H9 (cell line): ENCODE measurements at regions not wholly inside any gene's neighbourhood (a gene's known extent, or its start where the extent isn't known, plus 50 kb on each side); places are given as distances from the start of the nearest gene placed in this dataset.

Experiments
- DNase-seq: peaks from one replicate; pipeline ENCODE4 v3.0.0-alpha.2; 2017
- H2AFZ ChIP-seq: one replicate; pipeline ENCODE4 v1.6.1; 2013; ENCODE audit warnings: mild to moderate bottlenecking, low read length, control low read depth, moderate library complexity
- H2AK5ac ChIP-seq: 2 replicates; pipeline ENCODE4 v1.6.1; 2013; ENCODE audit warnings: low read length, control low read depth, mixed read lengths; ENCODE audit not compliant: insufficient read length
- H2BK120ac ChIP-seq: one replicate; pipeline ENCODE4 v1.6.1; 2013; ENCODE audit warnings: low read depth, mild to moderate bottlenecking, low read length, control low read depth, inconsistent platforms; ENCODE audit not compliant: poor library complexity, severe bottlenecking
- H2BK12ac ChIP-seq: 2 replicates; pipeline ENCODE4 v1.6.1; 2013; ENCODE audit warnings: low read length, control low read depth, mixed read lengths, low read depth; ENCODE audit not compliant: insufficient read length
- H2BK15ac ChIP-seq: 2 replicates; pipeline ENCODE4 v1.6.1; 2013; ENCODE audit warnings: low read depth, low read length, control low read depth
- H2BK20ac ChIP-seq: one replicate; pipeline ENCODE4 v1.6.1; 2013; ENCODE audit warnings: low read depth, mild to moderate bottlenecking, low read length, control low read depth, inconsistent platforms; ENCODE audit not compliant: poor library complexity, severe bottlenecking
- H2BK5ac ChIP-seq: 2 replicates; pipeline ENCODE4 v1.6.1; 2013; ENCODE audit warnings: low read length, control low read depth, mixed read lengths; ENCODE audit not compliant: insufficient read length
- H3K14ac ChIP-seq: 2 replicates; pipeline ENCODE4 v1.6.1; 2013; ENCODE audit warnings: low read length, control low read depth; ENCODE audit not compliant: insufficient read depth
- H3K18ac ChIP-seq: 2 replicates; pipeline ENCODE4 v1.6.1; 2013; ENCODE audit warnings: low read depth, mild to moderate bottlenecking, mixed read lengths, low read length, control low read depth; ENCODE audit not compliant: insufficient read length
- H3K23ac ChIP-seq: 2 replicates; pipeline ENCODE4 v1.6.1; 2013; ENCODE audit warnings: low read length, control low read depth, mixed read lengths, low read depth; ENCODE audit not compliant: insufficient read length
- H3K23me2 ChIP-seq: 2 replicates; pipeline ENCODE4 v1.6.1; 2013; ENCODE audit warnings: low read depth, mild to moderate bottlenecking, mixed read lengths, low read length, control low read depth; ENCODE audit not compliant: insufficient read length, poor library complexity, severe bottlenecking
- H3K27ac ChIP-seq: 2 replicates; pipeline ENCODE4 v1.5.1; 2013; ENCODE audit warnings: low read length, control low read depth, mixed read lengths, low read depth; ENCODE audit not compliant: insufficient read length
- H3K27me3 ChIP-seq: 2 replicates; pipeline ENCODE4 v1.6.1; 2013; ENCODE audit warnings: low read length, control low read depth, inconsistent platforms; ENCODE audit not compliant: insufficient read depth
- H3K4ac ChIP-seq: 2 replicates; pipeline ENCODE4 v1.6.1; 2013; ENCODE audit warnings: low read depth, mild to moderate bottlenecking, control low read depth, inconsistent platforms, low read length, moderate library complexity
- H3K4me1 ChIP-seq: 2 replicates; pipeline ENCODE4 v1.6.1; 2013; ENCODE audit warnings: low read length, control low read depth, inconsistent platforms; ENCODE audit not compliant: insufficient read depth
- H3K4me2 ChIP-seq: 2 replicates; pipeline ENCODE4 v1.6.1; 2013; ENCODE audit warnings: low read length, control low read depth, mixed read lengths; ENCODE audit not compliant: insufficient read length, insufficient read depth
- H3K56ac ChIP-seq: 2 replicates; pipeline ENCODE4 v1.6.1; 2013; ENCODE audit warnings: low read depth, mild to moderate bottlenecking, mixed read lengths, low read length, control low read depth; ENCODE audit not compliant: insufficient read length
- H3K79me1 ChIP-seq: 2 replicates; pipeline ENCODE4 v1.6.1; 2013; ENCODE audit warnings: low read depth, mild to moderate bottlenecking, moderate library complexity, low read length, control low read depth, inconsistent platforms; ENCODE audit not compliant: insufficient read depth, poor library complexity, severe bottlenecking
- H3K79me2 ChIP-seq: 2 replicates; pipeline ENCODE4 v1.6.1; 2013; ENCODE audit warnings: low read length, control low read depth, inconsistent platforms; ENCODE audit not compliant: insufficient read depth
- H3K9ac ChIP-seq: 2 replicates; pipeline ENCODE4 v1.6.1; 2013; ENCODE audit warnings: low read length, control low read depth, mixed read lengths; ENCODE audit not compliant: insufficient read length; ENCODE audit errors: extremely low read depth
- H3K9me3 ChIP-seq: one replicate; pipeline ENCODE4 v1.6.1; 2013; ENCODE audit warnings: low read depth, low read length, inconsistent platforms; ENCODE audit not compliant: control insufficient read depth
- H3T11ph ChIP-seq: one replicate; pipeline ENCODE4 v1.6.1; 2013; ENCODE audit warnings: mild to moderate bottlenecking, low read length, control low read depth, inconsistent platforms
- H4K20me1 ChIP-seq: one replicate; pipeline ENCODE4 v1.6.1; 2013; ENCODE audit not compliant: control insufficient read depth, insufficient read length, insufficient read depth
- H4K5ac ChIP-seq: 2 replicates; pipeline ENCODE4 v1.6.1; 2013; ENCODE audit warnings: low read depth, mild to moderate bottlenecking, mixed read lengths, low read length, control low read depth; ENCODE audit not compliant: insufficient read length
- H4K8ac ChIP-seq: replicated peaks from 2 replicates; pipeline ENCODE4 v1.6.1; 2013; ENCODE audit warnings: low read length, control low read depth, mixed read lengths, low read depth; ENCODE audit not compliant: insufficient read length
- H4K91ac ChIP-seq: 2 replicates; pipeline ENCODE4 v1.6.1; 2013; ENCODE audit warnings: low read depth, mild to moderate bottlenecking, moderate library complexity, mixed read lengths, low read length, control low read depth; ENCODE audit not compliant: insufficient read length
- H3K27ac Mint-ChIP-seq, 3 experiments: 2 replicates in 2 of 3; 3 replicates in 1 of 3; pipeline ENCODE4 v1.8.0; 2020 to 2021; ENCODE audit warnings: mixed read lengths in 3 of 3, mild to moderate bottlenecking in 1 of 3, moderate library complexity in 1 of 3
- H3K27me3 Mint-ChIP-seq: 2 replicates; pipeline ENCODE4 v1.8.0; 2021; ENCODE audit warnings: low read depth, mild to moderate bottlenecking, moderate library complexity, mixed read lengths
- H3K36me3 Mint-ChIP-seq, 3 experiments: 2 replicates in 2 of 3; 3 replicates in 1 of 3; pipeline ENCODE4 v1.8.0; 2020 to 2021; ENCODE audit warnings: low read depth in 3 of 3, mixed read lengths in 3 of 3; ENCODE audit not compliant: insufficient read depth in 1 of 3
- H3K4me1 Mint-ChIP-seq, 2 experiments: 2 replicates each; pipeline ENCODE4 v1.8.0; 2020; ENCODE audit warnings: mixed read lengths in 2 of 2
- H3K4me3 Mint-ChIP-seq, 2 experiments: 2 replicates in 1 of 2; 3 replicates in 1 of 2; pipeline ENCODE4 v1.8.0; 2020 to 2021; ENCODE audit warnings: mild to moderate bottlenecking in 2 of 2, mixed read lengths in 2 of 2, moderate library complexity in 1 of 2
- H3K9me3 Mint-ChIP-seq, 2 experiments: 2 replicates in 1 of 2; 3 replicates in 1 of 2; pipeline ENCODE4 v1.8.0; 2020; ENCODE audit warnings: mild to moderate bottlenecking in 2 of 2, mixed read lengths in 2 of 2, moderate library complexity in 1 of 2
- CTCF ChIP-seq: fragments of 200-600 bp; sonication (generic); conservative IDR thresholded peaks from 3 replicates; pipeline ENCODE4 v1.8.0; 2021; ENCODE audit warnings: antibody characterized with exemption, mild to moderate bottlenecking
- WGBS: extraction: QIAGEN DNeasy Blood & Tissue Kit; methylation state at CpG from one replicate; pipeline ENCODE4 v1.1.7; 2013; ENCODE audit warnings: missing lambda C conversion rate, low lambda C conversion rate, mixed read lengths; ENCODE audit not compliant: insufficient read length; ENCODE audit errors: extremely low coverage; 5-methylcytosine and 5-hydroxymethylcytosine counted together

- WGBS = no CpG with 5 or more reads among the region's 2 CpGs
- TF ChIP-seq CTCF = no peak
- H2BK15ac ChIP-seq = no peak overlapping the region
These were observed 156.7 kb downstream of the HAPSTR1 start for GRCh38 chr16:9248162-9248561.

More at GRCh38 chr16:9248162-9248561, 156.7 kb downstream of the HAPSTR1 start:
- Histone ChIP-seq H3K9me3 (no peaks in the 10 kb centered on the region), H2AFZ (no peak overlapping the region), H3K23me2 (no peaks in the 10 kb centered on the region), H4K20me1 (no peaks in the 10 kb centered on the region), H3K27me3 (no peaks in the 10 kb centered on the region), H3K4me1 (no peaks in the 10 kb centered on the region), H3K18ac (no peak overlapping the region), H3K9ac (no peak overlapping the region), H3K79me2 (no peaks in the 10 kb centered on the region), H3K14ac (no peak overlapping the region), H3K4me2 (no peak overlapping the region), H2AK5ac (no peak overlapping the region), H3K56ac (no peak overlapping the region), H3K4ac (no peak overlapping the region), H3K79me1 (no peaks in the 10 kb centered on the region), H3K23ac (no peak overlapping the region), H3K27ac (no peak overlapping the region), H2BK5ac (no peak overlapping the region), H3T11ph (no peak overlapping the region), H4K91ac (no peak overlapping the region), H4K5ac (no peak overlapping the region), H4K8ac (no peak overlapping the region), H2BK12ac (no peak overlapping the region), H2BK20ac (no peak overlapping the region), H2BK120ac (no peak overlapping the region)
- no peaks in the 10 kb centered on the region for H3K9me3 Mint-ChIP-seq
- H3K27me3 Mint-ChIP-seq = peaks cover 28% of the 10 kb centered on the region
- peaks cover 5 to 6% of the 10 kb centered on the region in 2 experiments for H3K4me1 Mint-ChIP-seq
- H3K27ac Mint-ChIP-seq = no peak overlapping the region
- H3K36me3 Mint-ChIP-seq = no peaks in the 10 kb centered on the region
- H3K4me3 Mint-ChIP-seq = no peak overlapping the region
- DNase-seq = peak; percentile 31
